Loucy (cell line): ENCODE measurements at regions not wholly inside any gene's neighbourhood (a gene's known extent, or its start where the extent isn't known, plus 50 kb on each side); places are given as distances from the start of the nearest gene placed in this dataset.

ENCODE experiments used
- EZH2phosphoT487 ChIP-seq: fragments of 200-600 bp; IDR thresholded peaks from 2 replicates; pipeline ENCODE4 v1.6.1; 2018; ENCODE audit warnings: antibody characterized with exemption, mild to moderate bottlenecking, moderate library complexity, borderline replicate concordance
- TF ChIP-seq, protein P1 (sequence below): fragments of 200-600 bp; sonication (generic); conservative IDR thresholded peaks from 2 replicates; pipeline ENCODE4 v1.5.1; 2014; ENCODE audit warnings: mild to moderate bottlenecking, antibody characterized with exemption, low read length

DNA sequence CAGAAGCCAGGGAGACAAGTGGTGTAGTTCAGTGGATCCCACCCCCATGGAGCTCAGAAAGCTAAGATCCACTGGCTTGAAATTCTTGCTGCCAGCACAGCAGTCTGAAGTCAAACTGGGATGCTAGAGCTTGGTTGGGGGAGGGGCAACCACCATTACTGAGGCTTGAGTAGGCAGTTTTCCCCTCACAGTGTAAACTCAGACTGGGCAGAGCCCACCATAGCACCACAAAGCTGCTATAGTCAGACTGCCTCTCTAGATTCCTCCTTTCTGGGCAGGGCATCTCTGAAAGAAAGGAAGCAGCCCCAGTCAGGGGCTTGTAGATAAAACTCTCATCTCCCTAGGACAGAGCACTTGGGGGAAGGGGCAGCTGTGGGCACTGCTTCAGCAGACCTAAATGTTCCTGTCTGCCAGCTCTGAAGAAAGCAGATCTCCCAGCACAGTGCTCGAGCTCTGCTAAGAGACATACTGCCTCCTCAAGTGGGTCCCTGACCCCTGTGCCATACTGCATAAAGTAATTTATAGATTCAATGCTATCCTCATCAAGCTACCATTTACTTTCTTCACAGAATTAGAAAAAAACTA is 163.2 kb downstream of the HHIP start:
- TF ChIP-seq, protein P1, sequence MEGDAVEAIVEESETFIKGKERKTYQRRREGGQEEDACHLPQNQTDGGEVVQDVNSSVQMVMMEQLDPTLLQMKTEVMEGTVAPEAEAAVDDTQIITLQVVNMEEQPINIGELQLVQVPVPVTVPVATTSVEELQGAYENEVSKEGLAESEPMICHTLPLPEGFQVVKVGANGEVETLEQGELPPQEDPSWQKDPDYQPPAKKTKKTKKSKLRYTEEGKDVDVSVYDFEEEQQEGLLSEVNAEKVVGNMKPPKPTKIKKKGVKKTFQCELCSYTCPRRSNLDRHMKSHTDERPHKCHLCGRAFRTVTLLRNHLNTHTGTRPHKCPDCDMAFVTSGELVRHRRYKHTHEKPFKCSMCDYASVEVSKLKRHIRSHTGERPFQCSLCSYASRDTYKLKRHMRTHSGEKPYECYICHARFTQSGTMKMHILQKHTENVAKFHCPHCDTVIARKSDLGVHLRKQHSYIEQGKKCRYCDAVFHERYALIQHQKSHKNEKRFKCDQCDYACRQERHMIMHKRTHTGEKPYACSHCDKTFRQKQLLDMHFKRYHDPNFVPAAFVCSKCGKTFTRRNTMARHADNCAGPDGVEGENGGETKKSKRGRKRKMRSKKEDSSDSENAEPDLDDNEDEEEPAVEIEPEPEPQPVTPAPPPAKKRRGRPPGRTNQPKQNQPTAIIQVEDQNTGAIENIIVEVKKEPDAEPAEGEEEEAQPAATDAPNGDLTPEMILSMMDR: no peak
- TF ChIP-seq EZH2phosphoT487: no peak
